ENCODE measurements at regions not wholly inside any gene's neighbourhood (a gene's known extent, or its start where the extent isn't known, plus 50 kb on each side); places are given as distances from the start of the nearest gene placed in this dataset.
"Not testable (repeated sequence)": the region's sequence is repeated elsewhere in the genome, so short reads cannot be mapped to it uniquely, and the experiment has no call there.

DNA sequence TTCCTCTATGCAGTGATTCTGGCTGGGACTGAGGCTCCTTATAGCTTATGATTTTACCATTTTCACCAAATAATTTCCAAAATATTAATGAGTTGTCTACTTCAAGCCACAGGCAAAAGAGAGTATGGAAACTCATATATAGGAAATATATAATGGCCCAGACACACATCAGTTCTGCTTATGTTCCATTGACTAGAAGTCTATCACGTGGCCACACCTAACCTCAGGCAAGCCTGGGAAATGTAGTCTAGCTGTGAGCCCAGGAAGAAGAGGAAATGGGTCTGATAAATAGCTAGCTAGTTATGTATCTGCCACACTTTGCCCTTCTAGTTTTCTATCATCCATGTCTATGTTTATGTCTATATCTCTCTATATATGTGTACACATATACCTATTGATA, 195.1 kb downstream of the OTOL1 start:
- no peak for DNase-seq (ENCODE audit: low spot score)

DNA sequence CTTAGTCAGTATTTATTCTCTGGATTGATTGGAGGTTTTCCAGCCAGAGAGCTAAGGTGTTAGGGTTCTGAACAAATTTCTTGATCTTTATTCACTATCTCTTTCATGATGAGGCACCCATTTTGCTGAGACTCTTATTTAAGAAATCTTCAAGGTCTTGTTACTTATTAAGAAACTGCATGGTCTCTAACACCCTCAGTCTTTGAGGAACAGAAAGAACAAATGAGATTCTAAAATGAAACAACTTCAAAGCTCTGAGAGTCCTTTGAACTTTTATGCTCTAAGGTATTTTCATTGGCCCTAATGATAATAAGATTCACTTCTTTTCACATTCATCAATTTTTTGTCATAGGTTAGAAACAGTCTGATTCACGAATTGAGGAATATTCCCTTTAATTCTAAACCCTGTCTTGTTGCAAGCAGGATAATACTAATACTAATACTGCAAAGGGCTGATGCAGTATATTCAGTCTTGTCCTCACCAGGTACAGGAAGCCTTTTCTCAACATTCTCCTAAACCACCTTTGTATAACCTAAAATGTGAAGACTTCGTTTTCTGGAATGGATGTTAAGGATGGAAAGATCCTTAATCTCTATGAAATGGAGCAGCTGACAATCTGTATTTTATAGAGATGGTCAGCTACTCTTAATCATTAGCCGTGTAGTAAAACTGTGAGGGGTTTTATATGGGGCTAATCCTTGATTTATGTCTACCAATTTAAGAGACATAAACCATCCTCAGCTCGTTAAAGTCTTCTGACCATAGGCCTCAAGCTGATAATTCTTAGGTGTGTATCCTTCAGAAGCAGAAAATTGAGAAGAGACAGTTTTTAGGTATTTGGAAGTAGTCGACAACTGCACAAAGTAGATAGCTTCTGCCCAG, 198.3 kb downstream of the OTOL1 start:
- no peak for DNase-seq (ENCODE audit: low spot score)

DNA sequence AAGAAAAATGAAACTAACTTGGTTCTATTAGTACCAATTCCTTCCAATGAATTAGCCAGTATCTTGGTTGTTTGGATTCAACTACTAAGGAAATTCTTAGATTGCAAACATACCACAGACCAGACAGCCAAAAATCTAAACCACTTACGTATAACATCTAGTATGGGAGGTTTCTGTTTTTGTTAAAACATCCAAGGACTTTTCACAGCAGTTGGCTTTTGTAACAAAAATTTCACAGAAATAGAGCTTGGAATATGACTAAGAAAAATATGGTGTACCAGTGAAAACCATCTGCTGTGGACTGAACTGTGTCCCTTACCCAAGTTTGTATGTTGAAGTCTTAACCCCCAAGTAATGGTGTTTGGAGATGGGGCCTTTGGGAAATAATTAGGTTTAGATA, 199.2 kb downstream of the OTOL1 start:
- no peak for DNase-seq (ENCODE audit: low spot score)

DNA sequence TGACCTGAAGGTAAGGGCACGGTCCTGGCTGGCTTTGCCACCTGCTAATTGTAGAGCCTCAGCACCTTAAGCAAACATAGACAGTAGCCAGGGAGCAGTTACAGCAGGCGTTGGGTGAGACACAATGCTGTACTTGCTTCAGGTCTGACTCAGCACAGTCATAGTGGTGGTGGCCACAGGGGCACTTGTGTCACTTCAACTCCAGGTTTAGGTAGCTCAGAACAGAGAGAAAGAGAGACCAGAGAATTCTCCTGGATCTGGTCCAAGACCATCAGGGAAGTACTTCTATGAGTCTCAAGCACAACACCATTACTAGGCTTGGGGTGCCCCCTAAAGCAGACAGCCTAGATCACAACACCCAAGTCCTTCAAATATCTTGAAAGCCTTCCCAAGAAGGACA, 204.4 kb downstream of the OTOL1 start:
- DNase-seq (ENCODE audit: low spot score): no peak

DNA sequence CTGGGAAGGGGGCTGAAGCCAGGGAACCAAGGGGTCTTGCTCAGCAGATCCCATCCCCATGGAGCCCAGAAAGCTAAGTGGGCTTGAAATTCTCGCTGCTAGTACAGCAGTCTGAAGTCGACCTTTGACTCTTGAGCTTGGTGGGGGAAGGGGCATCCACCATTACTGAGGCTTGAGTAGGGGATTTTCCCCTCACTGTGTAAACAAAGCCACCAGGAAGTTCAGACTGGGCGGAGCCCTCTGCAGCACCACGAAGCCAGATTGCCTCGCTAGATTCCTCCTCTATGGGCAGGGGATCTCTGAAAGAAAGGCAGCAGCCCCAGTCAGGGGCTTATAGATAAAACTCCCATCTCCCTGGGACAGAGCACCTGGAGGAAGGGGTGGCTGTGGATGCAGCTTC, 210.6 kb downstream of the OTOL1 start:
- DNase-seq (ENCODE audit: low spot score): not testable (repeated sequence)

DNA sequence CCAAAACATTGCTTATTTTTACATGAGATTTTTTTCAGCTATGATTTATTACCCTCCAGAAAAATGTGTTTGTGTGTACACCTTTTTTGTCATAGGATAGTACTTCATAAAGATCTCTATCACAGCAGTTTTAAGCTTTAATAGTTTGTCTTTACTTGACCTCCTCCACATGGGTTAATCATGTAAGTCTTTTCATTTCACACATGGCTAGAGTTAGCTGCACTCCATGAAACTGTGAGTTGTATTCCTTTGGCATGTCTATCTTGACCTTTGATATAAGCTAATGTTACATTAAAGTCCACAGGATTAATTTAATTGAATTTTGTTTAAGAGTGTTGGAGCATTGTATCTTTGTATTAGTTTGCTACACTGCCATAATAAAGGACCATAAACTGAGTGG, 217.1 kb downstream of the OTOL1 start:
- no peak for DNase-seq (ENCODE audit: low spot score)

DNA sequence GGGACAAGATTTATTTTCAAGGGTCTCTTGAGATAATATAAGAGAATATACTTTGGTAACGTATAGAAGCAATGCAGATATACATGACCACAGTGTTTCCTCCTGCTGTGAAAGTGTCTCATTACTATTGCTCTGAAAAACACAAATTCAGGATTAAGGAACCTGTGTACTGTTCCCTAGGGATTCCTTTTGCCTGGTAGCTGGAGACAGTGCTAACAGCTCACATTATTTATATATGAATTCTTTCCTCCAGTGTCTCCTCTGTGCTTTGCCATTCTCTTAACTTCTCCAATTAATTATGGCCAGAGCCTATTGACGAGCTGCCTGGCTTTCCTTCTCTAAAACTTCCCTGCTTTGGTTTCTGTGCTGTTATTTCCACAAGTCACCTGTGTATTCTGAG, 235.4 kb downstream of the OTOL1 start:
- DNase-seq (ENCODE audit: low spot score): no peak

DNA sequence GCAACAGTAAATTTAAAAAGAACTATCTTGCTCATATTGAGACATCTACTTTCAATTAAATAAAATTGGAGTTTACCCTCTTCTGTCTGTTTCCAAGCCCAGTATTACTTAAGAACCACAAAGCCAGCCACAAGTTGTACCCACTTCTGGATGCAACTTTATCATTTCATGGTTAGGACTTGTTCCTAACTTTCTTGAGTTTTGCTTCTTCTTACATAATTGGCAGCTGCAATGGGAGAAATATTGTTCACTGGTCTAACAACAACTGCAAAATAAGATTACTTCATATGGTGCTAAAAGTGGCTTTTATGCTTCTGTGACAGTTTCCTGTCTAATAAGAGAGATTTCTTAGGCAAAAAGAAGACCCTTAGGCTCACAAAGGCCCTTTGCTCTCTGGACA, 240.6 kb downstream of the OTOL1 start:
- no peak for DNase-seq (ENCODE audit: low spot score)

DNA sequence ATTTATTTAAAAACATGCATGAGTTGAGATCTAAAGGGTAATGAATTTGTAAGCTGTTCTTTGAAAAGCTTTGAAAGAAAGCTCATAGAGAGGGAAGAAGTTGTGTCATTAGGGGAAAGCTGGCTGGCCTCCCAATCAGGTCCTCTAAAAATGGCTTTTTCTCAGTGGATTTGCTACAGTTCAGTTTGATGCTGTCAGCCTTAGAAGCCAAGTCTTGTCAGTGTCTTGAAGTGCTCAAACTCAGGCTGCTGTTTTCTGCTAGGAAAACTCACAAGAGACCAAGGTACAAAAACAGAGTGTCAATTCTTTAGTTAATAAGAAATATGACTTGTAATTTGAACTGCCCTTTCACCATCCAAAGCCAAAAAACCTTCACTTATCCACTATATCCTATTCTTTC, 243.8 kb downstream of the OTOL1 start:
- DNase-seq (ENCODE audit: low spot score): no peak

DNA sequence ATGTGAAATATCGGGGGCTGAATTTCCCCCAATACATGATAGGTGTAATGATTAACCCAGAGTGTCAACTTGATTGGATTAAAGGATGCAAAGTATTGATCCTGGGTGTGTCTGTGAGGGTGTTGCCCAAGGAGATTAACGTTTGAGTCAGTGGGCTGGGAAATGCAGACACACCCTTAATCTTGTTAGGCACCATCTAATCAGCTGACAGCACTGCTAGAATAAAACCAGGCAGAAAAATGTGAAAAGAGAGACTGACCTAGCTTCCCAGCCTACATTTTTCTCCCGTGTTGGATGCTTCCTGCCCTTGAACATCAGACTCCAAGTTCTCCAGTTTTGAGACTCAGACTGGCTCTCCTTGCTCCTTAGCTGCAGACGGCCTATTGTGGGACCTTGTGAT, 247.8 kb downstream of the OTOL1 start:
- DNase-seq (ENCODE audit: low spot score): peak; percentile 65

DNA sequence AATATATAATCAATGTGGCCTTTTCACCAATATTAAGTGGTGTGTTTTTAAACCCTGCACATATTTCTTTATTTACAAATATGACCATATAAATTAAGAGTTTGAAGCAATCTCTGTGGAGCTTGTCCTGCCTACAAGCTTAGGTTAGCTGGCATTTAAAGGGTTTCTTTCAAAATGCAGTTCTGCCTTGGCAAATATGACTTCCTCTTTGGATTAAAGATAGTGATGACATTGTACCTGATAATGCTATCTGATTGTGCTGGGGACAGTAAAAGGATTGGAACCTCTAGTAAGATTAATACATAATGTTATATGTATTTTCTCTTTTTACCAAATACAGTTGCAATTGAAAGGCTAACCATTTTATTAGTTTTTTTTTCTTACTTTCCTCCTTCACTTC, 249.1 kb downstream of the OTOL1 start:
- no peak for DNase-seq (ENCODE audit: low spot score)

DNA sequence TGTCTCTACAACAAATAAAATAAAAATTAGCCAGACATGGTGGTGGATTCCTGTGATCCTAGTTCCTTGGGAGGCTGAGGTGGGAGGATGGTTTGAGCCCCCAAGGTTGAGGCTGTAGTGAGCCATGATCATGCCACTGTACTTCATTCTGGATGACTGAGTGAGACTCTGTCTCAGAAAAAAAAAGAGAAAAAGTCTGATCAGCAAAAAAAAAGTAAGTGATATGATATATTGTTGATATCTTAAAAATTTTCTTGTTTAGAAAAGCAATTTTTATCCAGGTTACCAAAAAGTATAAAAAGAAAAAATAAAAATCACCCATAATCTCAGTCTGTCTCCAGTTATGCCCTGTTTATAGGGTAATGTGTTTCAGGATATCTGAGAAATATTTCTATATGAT, 251.4 kb downstream of the OTOL1 start:
- no peak for DNase-seq (ENCODE audit: low spot score)

DNA sequence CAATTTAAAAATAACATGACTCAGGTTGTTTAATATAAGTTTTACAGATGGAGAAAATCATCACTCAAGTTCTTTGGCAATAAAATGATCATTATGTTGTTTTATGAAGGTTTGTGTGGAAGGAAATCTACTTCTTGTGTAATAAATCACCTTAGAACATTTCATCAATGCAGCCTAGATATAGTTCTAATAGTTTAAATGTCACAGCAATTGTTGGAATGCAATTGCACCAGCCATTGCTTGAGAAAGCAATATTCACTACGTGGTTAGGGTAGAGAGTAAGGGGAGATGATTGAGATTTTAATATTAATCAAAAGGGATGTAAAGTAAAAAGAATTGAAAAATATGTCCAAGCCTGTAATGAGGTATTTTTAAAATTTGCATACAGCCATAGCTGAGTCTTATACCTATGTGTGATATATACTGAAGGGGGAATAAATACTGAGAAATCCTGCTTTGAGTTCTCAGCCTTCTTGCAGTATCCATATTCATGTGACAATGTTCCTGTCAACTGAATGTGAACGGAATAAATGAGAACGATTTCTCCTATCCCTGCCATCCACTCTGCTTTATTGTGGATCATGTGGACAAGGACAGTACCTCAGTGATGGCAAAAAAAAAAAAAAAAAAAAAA, 257.9 kb downstream of the OTOL1 start:
- no peak for DNase-seq (ENCODE audit: low spot score)

DNA sequence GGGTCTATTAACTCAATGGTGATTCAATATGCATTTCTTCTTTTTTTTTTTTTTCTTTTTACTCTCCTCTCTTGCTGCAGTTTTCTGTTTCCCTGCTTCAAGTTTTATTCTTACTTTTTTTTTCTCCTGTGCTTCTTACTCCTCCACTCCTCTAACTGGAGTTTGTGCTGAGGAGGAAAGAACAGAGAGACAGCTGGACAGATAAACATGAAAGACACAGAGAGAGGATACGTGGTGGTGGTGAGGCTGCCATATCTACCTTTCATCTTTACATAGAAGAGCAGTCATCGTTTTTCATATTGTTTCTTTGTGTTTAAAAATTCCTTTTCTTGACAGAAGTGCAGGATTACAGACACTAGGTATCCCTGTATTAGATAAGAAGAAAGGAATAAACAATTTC, 262.8 kb downstream of the OTOL1 start:
- no peak for DNase-seq (ENCODE audit: low spot score)

DNA sequence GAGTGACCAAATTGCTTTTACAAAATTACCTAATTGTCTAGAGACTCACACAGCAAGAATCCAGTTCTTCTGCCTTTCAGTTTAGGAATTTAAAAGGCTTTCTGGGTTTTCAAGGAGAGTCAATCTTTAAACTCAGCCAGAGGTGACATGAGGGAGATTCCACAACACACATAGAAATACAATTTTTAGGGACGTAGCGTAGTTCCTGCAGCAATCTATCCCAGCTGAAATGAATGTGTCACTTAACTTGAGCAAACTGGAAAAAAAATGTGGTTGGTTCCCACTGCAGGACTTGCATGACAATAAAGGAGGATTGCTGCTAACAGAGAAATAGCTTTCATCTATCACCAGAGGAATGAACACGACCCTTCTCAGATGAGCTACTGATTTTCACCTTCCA, 269.7 kb downstream of the OTOL1 start:
- no peak for DNase-seq (ENCODE audit: low spot score)

DNA sequence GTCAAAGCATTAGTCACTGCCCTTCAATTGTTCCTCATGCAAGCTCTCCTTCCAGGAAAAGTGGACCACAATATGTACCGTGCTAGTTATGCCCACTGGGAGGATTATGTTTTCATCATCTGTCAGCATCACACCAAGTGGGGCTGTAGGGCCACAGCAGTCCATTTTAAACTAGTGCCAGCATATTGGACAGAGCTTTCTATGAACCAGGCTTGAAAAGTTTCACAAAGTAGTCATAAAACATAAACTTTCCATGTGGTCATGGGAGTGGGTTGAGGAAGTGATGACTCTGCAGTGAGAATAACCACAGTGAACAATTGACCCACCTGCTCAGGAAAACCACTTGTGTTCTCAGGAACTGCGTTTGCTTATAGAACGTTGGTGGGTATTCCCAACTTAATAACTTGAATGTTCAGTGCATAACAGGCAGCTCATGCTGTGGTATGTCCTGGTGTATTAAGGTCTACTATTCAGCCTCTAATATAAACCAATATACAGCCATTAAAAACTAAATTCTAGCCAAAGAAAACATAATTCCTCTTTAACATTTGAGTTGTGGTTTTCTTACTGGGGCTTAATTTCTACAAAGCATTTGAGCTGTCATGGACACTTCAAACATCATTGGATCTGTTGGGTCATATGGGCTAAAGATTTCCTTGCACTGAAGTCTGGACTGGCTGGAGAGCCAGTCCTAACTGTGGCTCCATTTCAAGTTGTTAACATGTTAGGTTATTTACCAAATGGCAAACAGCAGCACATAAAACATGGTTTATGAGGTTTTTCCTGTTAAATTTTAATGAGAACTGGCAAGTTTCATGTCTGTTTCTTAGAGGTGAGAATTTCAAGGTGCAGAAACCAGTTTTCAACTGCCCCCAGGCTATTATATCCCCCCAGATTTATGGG, 274.1 kb downstream of the OTOL1 start:
- DNase-seq (ENCODE audit: low spot score): no peak

DNA sequence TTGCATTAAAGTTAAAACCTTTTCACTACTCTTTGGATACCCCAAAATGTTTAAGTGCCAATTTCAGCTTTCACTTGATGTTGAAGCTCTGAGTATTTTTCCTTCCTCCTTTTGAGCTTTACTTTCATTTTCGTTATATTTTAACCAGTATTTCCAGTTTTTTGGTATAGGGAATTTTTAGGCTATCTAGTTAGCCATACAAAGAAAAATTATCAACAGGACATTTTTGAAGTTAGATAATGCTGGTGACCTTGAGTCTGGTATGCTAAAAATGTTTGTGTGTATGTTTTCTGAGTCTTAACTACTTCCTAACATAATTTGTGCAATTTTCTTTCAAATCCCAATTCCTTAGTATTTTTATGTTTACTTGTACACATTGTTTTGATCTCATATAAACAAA, 284.8 kb downstream of the OTOL1 start:
- DNase-seq (ENCODE audit: low spot score): no peak

DNA sequence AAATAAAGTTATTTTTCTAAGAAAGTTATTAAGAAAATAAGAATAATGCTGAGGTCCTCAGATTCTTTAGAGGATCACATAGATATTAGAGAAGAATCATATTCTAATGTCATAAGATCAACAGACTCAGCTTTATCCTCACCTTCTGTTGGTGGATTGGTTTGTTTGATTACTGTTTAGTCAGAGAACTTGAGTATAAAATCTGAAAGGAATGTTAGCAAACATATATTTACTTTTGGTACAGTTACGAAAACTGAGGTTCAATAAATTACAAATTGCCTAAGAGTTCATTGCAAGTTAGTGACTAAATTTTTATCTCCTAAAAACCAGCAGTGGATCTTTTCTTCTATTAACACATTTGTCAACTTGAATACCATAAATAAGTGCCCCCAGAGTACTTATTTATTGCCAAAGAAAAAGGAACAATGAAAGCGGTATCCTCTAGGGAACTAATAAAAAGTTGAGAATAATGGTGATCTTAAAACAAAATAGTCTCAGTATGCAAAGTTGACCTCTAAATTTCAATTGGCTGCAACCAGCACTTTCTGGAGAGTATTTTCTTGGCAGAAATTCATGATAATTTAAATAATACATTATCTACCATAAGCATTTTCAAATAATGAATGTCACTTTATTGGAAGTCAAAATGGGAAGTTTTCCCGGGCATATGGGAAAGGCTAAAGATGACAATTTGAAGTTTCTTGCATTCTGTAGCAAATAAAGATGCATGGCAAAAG, 296.8 kb downstream of the OTOL1 start:
- DNase-seq (ENCODE audit: low spot score): no peak

DNA sequence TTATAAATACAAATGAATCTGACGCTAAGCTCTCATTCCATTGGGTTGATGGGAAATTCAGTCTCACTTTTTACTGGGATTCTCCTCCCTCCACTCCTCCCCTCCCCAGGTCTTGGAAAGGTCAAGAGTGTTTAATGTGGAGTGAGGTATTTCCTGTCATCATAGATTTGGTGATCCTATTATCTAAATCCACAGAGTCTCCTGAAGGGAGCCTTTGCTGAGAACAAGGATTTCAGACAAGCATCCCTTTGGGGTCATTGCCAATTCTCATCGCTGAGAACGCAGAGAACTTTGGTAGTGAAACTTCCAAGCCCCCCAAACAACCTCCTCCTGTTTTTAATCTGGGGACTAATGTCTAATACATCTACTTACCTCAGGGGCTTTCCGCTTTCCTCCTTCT, 297.9 kb downstream of the OTOL1 start:
- no peak for DNase-seq (ENCODE audit: low spot score)

DNA sequence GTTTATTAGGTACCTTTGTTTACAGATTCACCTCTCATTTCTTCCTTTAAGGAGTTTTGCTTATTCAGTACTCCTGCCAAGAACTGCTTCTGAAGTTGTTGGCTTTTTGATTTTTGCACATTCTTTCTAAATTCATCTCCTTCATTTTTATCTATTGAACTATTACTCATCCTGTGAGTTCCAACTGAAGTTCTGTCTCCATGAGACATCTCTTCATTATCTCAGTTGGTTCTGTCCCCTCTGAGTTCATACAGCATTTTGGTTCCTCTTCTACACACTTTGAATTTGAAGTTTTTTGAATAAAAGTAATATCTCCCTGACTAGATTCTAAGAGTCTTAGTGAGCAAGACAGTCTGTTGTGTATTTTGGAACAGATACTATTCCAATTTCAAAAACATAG, 299.7 kb downstream of the OTOL1 start:
- no peak for DNase-seq (ENCODE audit: low spot score)

DNA sequence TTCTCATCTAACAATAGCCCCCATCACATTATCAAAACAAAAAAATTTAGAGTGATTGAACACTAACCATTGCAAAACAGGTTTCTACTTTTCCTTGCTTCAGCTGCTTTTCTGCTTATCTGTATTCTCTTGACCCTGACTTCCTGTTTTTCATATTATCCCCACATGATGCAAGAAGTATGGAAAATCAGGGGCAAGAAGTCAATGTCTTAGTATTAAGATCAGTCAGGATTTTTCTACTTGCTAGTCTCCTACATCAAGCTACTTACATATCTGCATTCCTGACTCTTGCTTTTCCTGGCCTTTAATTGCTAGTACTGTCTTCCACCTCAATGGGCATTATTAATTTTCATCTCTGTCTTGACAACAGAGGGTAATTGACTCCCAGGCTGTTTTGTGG, 300.2 kb downstream of the OTOL1 start:
- no peak for DNase-seq (ENCODE audit: low spot score)

DNA sequence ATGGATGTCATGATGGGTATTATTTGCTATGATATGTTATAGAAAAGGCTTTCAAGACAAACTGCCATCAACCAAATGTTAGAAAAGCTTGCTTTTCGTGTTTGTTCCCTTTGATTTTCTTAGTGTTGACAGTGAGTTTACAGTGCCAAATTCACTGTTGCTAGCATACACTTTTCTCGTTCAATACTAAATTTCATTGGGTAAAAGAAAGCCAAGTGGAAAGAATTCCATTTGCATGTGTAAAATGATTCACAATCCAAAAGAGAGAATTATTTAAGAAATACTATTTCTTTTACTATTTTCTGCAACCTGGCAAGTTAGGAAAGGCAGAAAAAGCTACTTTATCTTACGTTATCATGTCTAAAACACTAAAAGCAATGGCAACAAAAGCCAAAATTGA, 301.4 kb downstream of the OTOL1 start:
- no peak for DNase-seq (ENCODE audit: low spot score)
